ENCODE measurements at regions not wholly inside any gene's neighbourhood (a gene's known extent, or its start where the extent isn't known, plus 50 kb on each side); places are given as distances from the start of the nearest gene placed in this dataset.

- H3K36me3 Mint-ChIP-seq (ENCODE audit: insufficient read depth), result no peaks in the 10 kb centered on the region
- no peak for TF ChIP-seq CTCF (IDR thresholded peaks at IDR 0.05; ENCODE audit: unreplicated experiment)
Observed at GRCh38 chr4:188450571-188450970, 311.3 kb downstream of the TRIML1 start.

DNA sequence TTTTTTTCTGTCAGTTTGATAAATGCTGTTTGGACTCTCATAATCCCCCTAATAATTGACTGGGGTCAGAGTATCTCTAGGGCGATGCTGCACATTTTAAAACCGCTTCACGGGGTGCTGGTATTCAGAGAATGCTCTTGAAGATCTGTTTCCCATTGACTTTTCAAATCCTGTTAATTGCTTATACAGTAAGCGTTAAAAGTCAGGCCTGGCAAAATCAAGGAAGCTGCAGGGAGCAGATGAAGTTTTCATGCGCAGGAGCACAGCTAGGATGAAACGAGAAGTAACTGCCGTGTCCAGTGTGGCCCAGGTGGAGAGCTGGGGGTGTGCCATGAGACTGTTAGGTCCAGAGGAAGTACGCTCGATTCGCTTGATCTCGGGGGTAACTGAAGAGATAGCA is 312.9 kb downstream of the TRIML1 start:
- no peak for TF ChIP-seq CTCF (IDR thresholded peaks at IDR 0.05; ENCODE audit: unreplicated experiment)
- Mint-ChIP-seq H3K9me3 (ENCODE audit: low read depth) (no peaks in the 10 kb centered on the region), H3K4me3 (ENCODE audit: low read depth) (no peak overlapping the region), H3K27ac (no peak overlapping the region), H3K27me3 (no peaks in the 10 kb centered on the region), H3K36me3 (ENCODE audit: insufficient read depth) (no peaks in the 10 kb centered on the region), H3K4me1 (ENCODE audit: low read depth) (peaks cover 37% of the 10 kb centered on the region)
- DNase-seq (ENCODE audit: low spot score, unreplicated experiment), result no peak

More at GRCh38 chr4:188450571-188450970, 311.3 kb downstream of the TRIML1 start:
- Mint-ChIP-seq H3K9me3 (ENCODE audit: low read depth) (no peaks in the 10 kb centered on the region), H3K27ac (no peak overlapping the region), H3K4me3 (ENCODE audit: low read depth) (no peak overlapping the region), H3K27me3 (no peaks in the 10 kb centered on the region), H3K4me1 (ENCODE audit: low read depth) (peaks cover 29% of the 10 kb centered on the region)
- no peak for DNase-seq (ENCODE audit: low spot score, unreplicated experiment)

- no peak for DNase-seq (ENCODE audit: low spot score, unreplicated experiment)
- no peak overlapping the region for H3K27ac Mint-ChIP-seq
Observed at GRCh38 chr4:188454575-188454974, 315.3 kb downstream of the TRIML1 start.

DNA sequence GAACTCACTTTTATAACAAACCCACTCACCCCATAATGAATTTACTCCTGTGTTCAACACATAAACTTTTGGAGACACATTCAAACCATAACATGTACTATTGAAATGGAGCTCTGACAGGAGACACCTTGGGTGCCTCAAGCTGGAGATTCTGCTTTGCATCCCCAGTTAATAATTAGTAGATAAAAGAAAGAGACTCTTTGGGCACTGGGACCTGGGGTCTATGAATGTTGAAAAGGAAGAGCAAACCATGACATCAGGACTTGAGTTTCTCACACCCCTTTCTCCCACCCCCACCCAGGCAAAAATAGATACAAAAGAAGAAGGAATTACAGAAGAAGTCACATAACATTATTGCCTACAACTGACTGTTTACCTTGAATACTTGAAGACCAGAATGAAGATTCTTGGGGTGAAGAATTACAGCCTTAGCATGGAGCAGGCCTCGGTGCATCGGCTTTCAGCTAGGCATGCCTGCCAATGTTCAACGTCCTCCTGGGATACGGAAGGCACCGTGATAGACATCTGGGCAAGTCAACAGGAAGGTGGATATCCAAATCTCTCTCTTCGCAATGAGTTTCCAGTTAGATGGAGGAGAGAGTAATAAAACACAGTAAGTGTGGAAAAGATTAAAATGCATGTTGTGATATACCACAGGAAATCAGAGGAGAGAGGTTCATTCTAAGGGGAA is 316.0 kb downstream of the TRIML1 start:
- peaks cover 2% of the 10 kb centered on the region for H3K36me3 Mint-ChIP-seq (ENCODE audit: insufficient read depth)
- peaks cover 7% of the 10 kb centered on the region for H3K9me3 Mint-ChIP-seq (ENCODE audit: low read depth)
- H3K4me3 Mint-ChIP-seq (ENCODE audit: low read depth), result no peak overlapping the region
- H3K27me3 Mint-ChIP-seq, result peaks cover 2% of the 10 kb centered on the region
- no peak for TF ChIP-seq CTCF (IDR thresholded peaks at IDR 0.05; ENCODE audit: unreplicated experiment)
- peaks cover 37% of the 10 kb centered on the region for H3K4me1 Mint-ChIP-seq (ENCODE audit: low read depth)
- H3K27ac Mint-ChIP-seq, result no peak overlapping the region
- DNase-seq (ENCODE audit: low spot score, unreplicated experiment), result no peak

More at GRCh38 chr4:188454575-188454974, 315.3 kb downstream of the TRIML1 start:
- no peak for TF ChIP-seq CTCF (IDR thresholded peaks at IDR 0.05; ENCODE audit: unreplicated experiment)
- Mint-ChIP-seq H3K4me3 (ENCODE audit: low read depth) (no peak overlapping the region), H3K9me3 (ENCODE audit: low read depth) (peaks cover 7% of the 10 kb centered on the region), H3K4me1 (ENCODE audit: low read depth) (peaks cover 37% of the 10 kb centered on the region), H3K27me3 (peaks cover 2% of the 10 kb centered on the region), H3K36me3 (ENCODE audit: insufficient read depth) (peaks cover 2% of the 10 kb centered on the region)

GRCh38 chr4:188459381-188459780 is 320.1 kb downstream of the TRIML1 start:
- H3K9me3 Mint-ChIP-seq (ENCODE audit: low read depth), result peaks cover 25% of the 10 kb centered on the region
- no peak for DNase-seq (ENCODE audit: low spot score, unreplicated experiment)
- H3K27ac Mint-ChIP-seq, result no peak overlapping the region
- peaks cover 6% of the 10 kb centered on the region for H3K36me3 Mint-ChIP-seq (ENCODE audit: insufficient read depth)
- H3K27me3 Mint-ChIP-seq, result peaks cover 2% of the 10 kb centered on the region
- H3K4me3 Mint-ChIP-seq (ENCODE audit: low read depth), result no peak overlapping the region
- no peak for TF ChIP-seq CTCF (IDR thresholded peaks at IDR 0.05; ENCODE audit: unreplicated experiment)
- peaks cover 20% of the 10 kb centered on the region for H3K4me1 Mint-ChIP-seq (ENCODE audit: low read depth)
